ENCODE measurements at regions not wholly inside any gene's neighbourhood (a gene's known extent, or its start where the extent isn't known, plus 50 kb on each side); places are given as distances from the start of the nearest gene placed in this dataset.

DNA sequence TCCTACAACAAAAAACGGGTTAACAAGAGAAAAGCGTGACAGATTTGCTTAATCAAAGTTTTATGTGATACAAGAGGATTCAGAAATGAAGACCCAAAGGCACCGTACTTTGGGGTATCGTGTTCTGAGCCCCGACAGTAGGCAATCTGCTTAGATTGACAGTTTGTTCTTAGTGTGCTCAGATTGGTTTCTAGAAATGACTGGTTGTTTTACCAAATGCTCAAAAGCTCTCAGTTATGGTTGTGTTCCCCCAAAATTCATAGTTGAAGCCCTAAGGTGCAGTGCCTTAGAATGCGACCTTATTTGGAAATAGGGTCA is 102.7 kb downstream of the RASSF10 start:
- peaks cover 16% of the 10 kb centered on the region for H3K4me1 ChIP-seq (ENCODE audit: insufficient read depth, poor library complexity, severe bottlenecking)
- ATAC-seq (ENCODE audit: low read depth), result no peak

DNA sequence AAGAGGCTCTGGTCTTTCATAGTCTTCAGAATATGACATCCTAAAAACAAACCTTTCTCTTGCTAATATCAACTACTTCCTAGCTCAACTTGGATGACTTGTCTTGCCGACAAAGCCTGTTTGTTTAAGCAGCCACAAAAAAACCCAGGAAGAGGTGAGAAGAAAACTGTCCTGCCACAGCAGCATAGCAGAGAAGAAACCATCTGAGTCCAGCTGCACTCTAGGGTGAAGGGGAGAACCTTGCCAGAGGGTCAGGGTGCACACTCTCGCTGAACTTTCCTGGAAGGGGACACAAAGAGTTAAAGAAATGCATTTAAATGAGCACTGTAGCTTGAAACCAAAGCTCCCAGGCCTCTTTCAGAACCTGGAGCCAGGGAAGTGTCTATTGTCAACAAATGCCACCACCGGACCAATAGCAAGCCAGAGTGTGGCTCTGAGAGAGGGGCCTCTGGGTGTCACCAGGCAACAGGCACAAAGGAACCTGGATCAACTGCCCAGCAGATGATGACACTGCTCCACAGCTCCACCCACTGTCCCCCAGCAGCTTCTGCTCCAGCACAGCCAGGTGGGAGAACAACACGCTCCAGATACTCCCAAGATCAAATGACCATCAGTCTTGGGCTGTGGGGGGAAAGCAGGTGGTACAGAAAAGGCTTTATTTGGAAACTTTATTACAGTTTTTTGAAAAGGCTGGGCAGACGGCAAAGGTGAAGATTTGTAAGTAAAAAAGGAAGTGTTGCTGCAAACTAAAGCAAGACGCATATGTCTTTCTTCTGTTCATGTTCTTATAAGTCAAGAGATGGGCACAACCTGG is 105.7 kb downstream of the RASSF10 start:
- H3K9me3 ChIP-seq (ENCODE audit: severe bottlenecking), result no peaks in the 10 kb centered on the region
- no peak for DNase-seq (ENCODE audit: low spot score)
- H3K36me3 ChIP-seq (ENCODE audit: low read depth), result no peaks in the 10 kb centered on the region
- TF ChIP-seq, protein P1, sequence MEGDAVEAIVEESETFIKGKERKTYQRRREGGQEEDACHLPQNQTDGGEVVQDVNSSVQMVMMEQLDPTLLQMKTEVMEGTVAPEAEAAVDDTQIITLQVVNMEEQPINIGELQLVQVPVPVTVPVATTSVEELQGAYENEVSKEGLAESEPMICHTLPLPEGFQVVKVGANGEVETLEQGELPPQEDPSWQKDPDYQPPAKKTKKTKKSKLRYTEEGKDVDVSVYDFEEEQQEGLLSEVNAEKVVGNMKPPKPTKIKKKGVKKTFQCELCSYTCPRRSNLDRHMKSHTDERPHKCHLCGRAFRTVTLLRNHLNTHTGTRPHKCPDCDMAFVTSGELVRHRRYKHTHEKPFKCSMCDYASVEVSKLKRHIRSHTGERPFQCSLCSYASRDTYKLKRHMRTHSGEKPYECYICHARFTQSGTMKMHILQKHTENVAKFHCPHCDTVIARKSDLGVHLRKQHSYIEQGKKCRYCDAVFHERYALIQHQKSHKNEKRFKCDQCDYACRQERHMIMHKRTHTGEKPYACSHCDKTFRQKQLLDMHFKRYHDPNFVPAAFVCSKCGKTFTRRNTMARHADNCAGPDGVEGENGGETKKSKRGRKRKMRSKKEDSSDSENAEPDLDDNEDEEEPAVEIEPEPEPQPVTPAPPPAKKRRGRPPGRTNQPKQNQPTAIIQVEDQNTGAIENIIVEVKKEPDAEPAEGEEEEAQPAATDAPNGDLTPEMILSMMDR (IDR thresholded peaks at IDR 0.05; ENCODE audit: poor library complexity, severe bottlenecking), result no peak
- ATAC-seq (ENCODE audit: low read depth), result no peak
- H3K27me3 ChIP-seq (ENCODE audit: insufficient read depth, poor library complexity, severe bottlenecking), result no peaks in the 10 kb centered on the region
- no peak overlapping the region for H3K27ac ChIP-seq (ENCODE audit: poor library complexity, severe bottlenecking)
- H3K4me3 ChIP-seq (ENCODE audit: severe bottlenecking), result no peak overlapping the region
- H3K4me1 ChIP-seq (ENCODE audit: insufficient read depth, poor library complexity, severe bottlenecking), result peaks cover 34% of the 10 kb centered on the region

More for the DNA sequence above, 102.7 kb downstream of the RASSF10 start:
- TF ChIP-seq, protein P1 (IDR thresholded peaks at IDR 0.05; ENCODE audit: poor library complexity, severe bottlenecking), result no peak
- H3K36me3 ChIP-seq (ENCODE audit: low read depth), result no peaks in the 10 kb centered on the region
- no peak overlapping the region for H3K4me3 ChIP-seq (ENCODE audit: severe bottlenecking)
- H3K27me3 ChIP-seq (ENCODE audit: insufficient read depth, poor library complexity, severe bottlenecking), result no peaks in the 10 kb centered on the region
- peak overlapping the region; percentile 80 for H3K27ac ChIP-seq (ENCODE audit: poor library complexity, severe bottlenecking)
- H3K9me3 ChIP-seq (ENCODE audit: severe bottlenecking), result no peaks in the 10 kb centered on the region
- DNase-seq (ENCODE audit: low spot score), result no peak

DNA sequence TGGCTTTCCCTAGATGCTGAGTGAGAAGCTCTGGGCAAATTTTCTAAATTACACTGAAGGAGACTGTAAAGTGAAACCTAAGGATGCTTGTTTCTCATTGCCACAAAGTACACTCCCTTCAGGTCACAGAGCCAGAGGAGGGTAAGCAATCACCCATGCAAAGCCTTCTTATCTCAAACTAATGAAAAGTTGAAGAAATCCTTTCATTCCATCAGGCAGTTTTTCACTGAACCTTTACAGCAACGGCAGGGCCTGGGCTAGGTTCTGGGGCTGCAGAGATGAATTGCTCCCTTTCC is 106.2 kb downstream of the RASSF10 start:
- Histone ChIP-seq H3K27me3 (ENCODE audit: insufficient read depth, poor library complexity, severe bottlenecking) (no peaks in the 10 kb centered on the region), H3K4me3 (ENCODE audit: severe bottlenecking) (no peak overlapping the region), H3K9me3 (ENCODE audit: severe bottlenecking) (no peaks in the 10 kb centered on the region), H3K27ac (ENCODE audit: poor library complexity, severe bottlenecking) (no peak overlapping the region), H3K36me3 (ENCODE audit: low read depth) (no peaks in the 10 kb centered on the region), H3K4me1 (ENCODE audit: insufficient read depth, poor library complexity, severe bottlenecking) (peaks cover 35% of the 10 kb centered on the region)
- TF ChIP-seq, protein P1 (IDR thresholded peaks at IDR 0.05; ENCODE audit: poor library complexity, severe bottlenecking), result no peak
- DNase-seq (ENCODE audit: low spot score), result no peak
- ATAC-seq (ENCODE audit: low read depth), result no peak

DNA sequence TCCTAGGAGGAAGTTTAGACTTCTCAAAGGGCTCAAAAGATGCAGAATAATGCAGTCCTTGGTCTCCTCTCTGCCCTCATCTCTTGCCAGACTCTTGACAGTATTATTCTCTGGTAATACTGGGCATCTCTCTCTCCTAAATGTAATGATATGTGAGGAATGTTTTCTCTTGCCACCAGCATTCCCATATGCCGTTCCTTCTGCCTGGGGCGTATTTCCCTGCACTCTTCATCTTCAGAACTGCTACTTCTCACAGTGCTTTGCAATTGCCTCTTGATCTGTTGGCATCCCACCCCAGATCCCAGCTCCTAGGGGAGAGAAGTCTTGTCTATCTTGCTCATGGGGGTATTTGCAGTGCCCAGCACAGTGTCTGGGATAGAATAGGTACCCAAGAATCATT is 107.4 kb downstream of the RASSF10 start:
- DNase-seq (ENCODE audit: low spot score), result no peak
- TF ChIP-seq, protein P1 (IDR thresholded peaks at IDR 0.05; ENCODE audit: poor library complexity, severe bottlenecking), result no peak
- Histone ChIP-seq H3K4me3 (ENCODE audit: severe bottlenecking) (no peak overlapping the region), H3K27me3 (ENCODE audit: insufficient read depth, poor library complexity, severe bottlenecking) (no peaks in the 10 kb centered on the region), H3K27ac (ENCODE audit: poor library complexity, severe bottlenecking) (peak overlapping the region; percentile 95), H3K4me1 (ENCODE audit: insufficient read depth, poor library complexity, severe bottlenecking) (peaks cover 43% of the 10 kb centered on the region), H3K9me3 (ENCODE audit: severe bottlenecking) (no peaks in the 10 kb centered on the region), H3K36me3 (ENCODE audit: low read depth) (no peaks in the 10 kb centered on the region)
- ATAC-seq (ENCODE audit: low read depth), result no peak

DNA sequence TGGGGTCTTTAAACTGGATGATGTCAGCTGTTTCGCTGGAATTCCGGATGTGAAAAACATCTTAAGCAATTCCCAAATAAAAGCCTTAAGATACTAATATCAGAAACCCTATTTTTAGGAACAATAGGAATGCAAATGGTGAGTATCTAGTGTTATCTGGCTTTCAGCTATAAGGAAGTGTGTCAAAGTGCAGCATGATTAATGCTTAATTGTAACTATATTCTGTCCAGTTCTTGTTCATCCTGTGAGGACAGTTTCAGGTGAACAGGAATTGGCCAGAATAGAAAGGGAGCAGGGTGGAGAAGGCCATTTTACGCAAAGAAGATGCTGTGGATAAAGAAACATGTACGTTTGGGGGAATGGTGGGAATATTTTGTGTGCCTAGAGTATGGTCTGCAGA is 108.2 kb downstream of the RASSF10 start:
- no peak for DNase-seq (ENCODE audit: low spot score)
- H3K4me3 ChIP-seq (ENCODE audit: severe bottlenecking), result no peak overlapping the region
- no peaks in the 10 kb centered on the region for H3K9me3 ChIP-seq (ENCODE audit: severe bottlenecking)
- peaks cover 43% of the 10 kb centered on the region for H3K4me1 ChIP-seq (ENCODE audit: insufficient read depth, poor library complexity, severe bottlenecking)
- TF ChIP-seq, protein P1 (IDR thresholded peaks at IDR 0.05; ENCODE audit: poor library complexity, severe bottlenecking), result no peak
- no peaks in the 10 kb centered on the region for H3K27me3 ChIP-seq (ENCODE audit: insufficient read depth, poor library complexity, severe bottlenecking)
- no peaks in the 10 kb centered on the region for H3K36me3 ChIP-seq (ENCODE audit: low read depth)
- peak overlapping the region; percentile 95 for H3K27ac ChIP-seq (ENCODE audit: poor library complexity, severe bottlenecking)
- ATAC-seq (ENCODE audit: low read depth), result no peak

All from RWPE2 (cell line).